HL-60 (cell line): ENCODE measurements at regions not wholly inside any gene's neighbourhood (a gene's known extent, or its start where the extent isn't known, plus 50 kb on each side); places are given as distances from the start of the nearest gene placed in this dataset.

ENCODE experiments used
- GABPA ChIP-seq: IDR thresholded peaks from 2 replicates; pipeline ENCODE4 v1.6.1; 2012; ENCODE audit warnings: low read depth
- TF ChIP-seq, protein P1 (sequence below): IDR thresholded peaks from one replicate; pipeline ENCODE4 v1.5.1; 2011; ENCODE audit warnings: low read length, control low read depth, inconsistent platforms; ENCODE audit not compliant: insufficient read depth

DNA sequence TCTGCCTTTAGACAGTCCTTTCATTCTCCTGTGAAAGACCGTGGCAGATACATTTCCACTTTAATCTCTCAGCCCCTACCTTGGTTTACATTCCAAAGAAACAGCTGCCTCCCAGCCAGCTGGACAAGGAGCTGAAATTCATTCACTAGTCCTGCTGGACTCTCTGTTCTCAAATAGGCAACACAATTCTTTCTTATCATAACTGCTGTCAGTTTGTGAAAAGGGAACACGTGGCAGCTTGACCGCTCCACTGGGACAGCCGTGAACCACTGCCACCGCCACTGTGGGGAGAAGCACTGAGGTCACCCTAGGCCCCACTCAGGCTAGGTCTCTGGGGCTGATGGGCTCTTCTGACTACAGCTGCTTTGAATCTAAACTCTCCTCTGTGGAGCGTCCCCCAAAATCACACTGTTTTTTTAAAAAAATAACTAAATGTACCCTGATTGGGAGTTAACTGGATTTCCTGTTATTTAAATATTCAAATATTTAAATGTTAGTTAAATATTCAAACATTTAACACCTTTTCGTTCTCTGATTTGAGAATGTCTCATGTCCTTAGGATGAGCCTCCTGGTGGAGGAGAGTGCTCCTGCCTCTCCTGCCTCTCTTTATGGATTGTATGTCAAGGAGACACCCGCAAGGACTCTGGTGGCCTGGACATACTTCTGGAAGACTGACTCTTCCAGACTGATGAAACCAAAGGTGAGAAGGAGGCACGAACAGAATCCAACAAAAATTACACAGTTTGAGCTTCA is 120.1 kb downstream of the BOD1 start:
- TF ChIP-seq, protein P1, sequence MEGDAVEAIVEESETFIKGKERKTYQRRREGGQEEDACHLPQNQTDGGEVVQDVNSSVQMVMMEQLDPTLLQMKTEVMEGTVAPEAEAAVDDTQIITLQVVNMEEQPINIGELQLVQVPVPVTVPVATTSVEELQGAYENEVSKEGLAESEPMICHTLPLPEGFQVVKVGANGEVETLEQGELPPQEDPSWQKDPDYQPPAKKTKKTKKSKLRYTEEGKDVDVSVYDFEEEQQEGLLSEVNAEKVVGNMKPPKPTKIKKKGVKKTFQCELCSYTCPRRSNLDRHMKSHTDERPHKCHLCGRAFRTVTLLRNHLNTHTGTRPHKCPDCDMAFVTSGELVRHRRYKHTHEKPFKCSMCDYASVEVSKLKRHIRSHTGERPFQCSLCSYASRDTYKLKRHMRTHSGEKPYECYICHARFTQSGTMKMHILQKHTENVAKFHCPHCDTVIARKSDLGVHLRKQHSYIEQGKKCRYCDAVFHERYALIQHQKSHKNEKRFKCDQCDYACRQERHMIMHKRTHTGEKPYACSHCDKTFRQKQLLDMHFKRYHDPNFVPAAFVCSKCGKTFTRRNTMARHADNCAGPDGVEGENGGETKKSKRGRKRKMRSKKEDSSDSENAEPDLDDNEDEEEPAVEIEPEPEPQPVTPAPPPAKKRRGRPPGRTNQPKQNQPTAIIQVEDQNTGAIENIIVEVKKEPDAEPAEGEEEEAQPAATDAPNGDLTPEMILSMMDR: no peak
- TF ChIP-seq GABPA: no peak
